22Rv1 (cell line): ENCODE measurements at regions not wholly inside any gene's neighbourhood (a gene's known extent, or its start where the extent isn't known, plus 50 kb on each side); places are given as distances from the start of the nearest gene placed in this dataset.

Experiments used
- ZFX ChIP-seq: fragments of 450-650 bp; IDR thresholded peaks from 2 replicates; pipeline ENCODE4 v1.6.1; 2017; ENCODE audit warnings: antibody characterized with exemption, borderline replicate concordance
- TF ChIP-seq, protein P1 (sequence below): fragments of 450-650 bp; IDR thresholded peaks from 2 replicates; pipeline ENCODE4 v1.5.1; 2017; ENCODE audit warnings: mild to moderate bottlenecking

GRCh38 chr20:48366230-48366629 lies 461.6 kb downstream of the PREX1 start:
- TF ChIP-seq, protein P1, sequence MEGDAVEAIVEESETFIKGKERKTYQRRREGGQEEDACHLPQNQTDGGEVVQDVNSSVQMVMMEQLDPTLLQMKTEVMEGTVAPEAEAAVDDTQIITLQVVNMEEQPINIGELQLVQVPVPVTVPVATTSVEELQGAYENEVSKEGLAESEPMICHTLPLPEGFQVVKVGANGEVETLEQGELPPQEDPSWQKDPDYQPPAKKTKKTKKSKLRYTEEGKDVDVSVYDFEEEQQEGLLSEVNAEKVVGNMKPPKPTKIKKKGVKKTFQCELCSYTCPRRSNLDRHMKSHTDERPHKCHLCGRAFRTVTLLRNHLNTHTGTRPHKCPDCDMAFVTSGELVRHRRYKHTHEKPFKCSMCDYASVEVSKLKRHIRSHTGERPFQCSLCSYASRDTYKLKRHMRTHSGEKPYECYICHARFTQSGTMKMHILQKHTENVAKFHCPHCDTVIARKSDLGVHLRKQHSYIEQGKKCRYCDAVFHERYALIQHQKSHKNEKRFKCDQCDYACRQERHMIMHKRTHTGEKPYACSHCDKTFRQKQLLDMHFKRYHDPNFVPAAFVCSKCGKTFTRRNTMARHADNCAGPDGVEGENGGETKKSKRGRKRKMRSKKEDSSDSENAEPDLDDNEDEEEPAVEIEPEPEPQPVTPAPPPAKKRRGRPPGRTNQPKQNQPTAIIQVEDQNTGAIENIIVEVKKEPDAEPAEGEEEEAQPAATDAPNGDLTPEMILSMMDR: no peak
- no peak for TF ChIP-seq ZFX
